GM13977 (cell line): ENCODE measurements at regions not wholly inside any gene's neighbourhood (a gene's known extent, or its start where the extent isn't known, plus 50 kb on each side); places are given as distances from the start of the nearest gene placed in this dataset.

ENCODE experiments used
- DNase-seq: peaks from one replicate; pipeline ENCODE4 v3.0.0; 2012; ENCODE audit warnings: low spot score
- in situ Hi-C: fragments of 300-500 bp; cut with MboI; formaldehyde crosslinking; loops from one replicate; pipeline ENCODE4 v1.12.0; 2022; ENCODE audit warnings: low sequenced_read_pairs, low pct_unique_long_range_greater_than_20kb, mixed read lengths, inconsistent platforms; ENCODE audit not compliant: unreplicated experiment
- TF ChIP-seq, protein P1 (sequence below): IDR thresholded peaks from 2 replicates; pipeline ENCODE4 v1.5.1; 2012; ENCODE audit warnings: mild to moderate bottlenecking, control low read depth; ENCODE audit not compliant: insufficient read depth; ENCODE audit errors: extremely low read depth, missing control alignments

DNA sequence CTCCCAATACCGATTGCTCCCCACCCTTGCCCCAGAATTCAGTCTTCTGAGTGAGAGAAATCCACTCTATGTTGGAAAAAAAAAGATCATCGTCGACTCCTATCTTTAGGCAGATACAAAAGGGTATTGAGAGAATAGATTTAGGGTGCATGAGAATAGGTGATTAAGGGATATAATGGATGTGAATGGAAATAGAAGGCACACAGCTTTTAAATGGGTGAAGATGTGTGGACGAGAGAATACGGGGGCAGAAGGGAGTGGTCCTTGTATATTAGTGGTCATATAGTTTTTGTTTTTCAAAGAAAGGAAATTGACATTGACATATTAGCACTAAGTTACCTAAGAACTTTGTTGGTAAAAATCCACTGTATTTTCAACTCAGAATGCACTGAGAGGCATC, 98.6 kb upstream of the HDAC9 start:
- no peak for DNase-seq
- TF ChIP-seq, protein P1, sequence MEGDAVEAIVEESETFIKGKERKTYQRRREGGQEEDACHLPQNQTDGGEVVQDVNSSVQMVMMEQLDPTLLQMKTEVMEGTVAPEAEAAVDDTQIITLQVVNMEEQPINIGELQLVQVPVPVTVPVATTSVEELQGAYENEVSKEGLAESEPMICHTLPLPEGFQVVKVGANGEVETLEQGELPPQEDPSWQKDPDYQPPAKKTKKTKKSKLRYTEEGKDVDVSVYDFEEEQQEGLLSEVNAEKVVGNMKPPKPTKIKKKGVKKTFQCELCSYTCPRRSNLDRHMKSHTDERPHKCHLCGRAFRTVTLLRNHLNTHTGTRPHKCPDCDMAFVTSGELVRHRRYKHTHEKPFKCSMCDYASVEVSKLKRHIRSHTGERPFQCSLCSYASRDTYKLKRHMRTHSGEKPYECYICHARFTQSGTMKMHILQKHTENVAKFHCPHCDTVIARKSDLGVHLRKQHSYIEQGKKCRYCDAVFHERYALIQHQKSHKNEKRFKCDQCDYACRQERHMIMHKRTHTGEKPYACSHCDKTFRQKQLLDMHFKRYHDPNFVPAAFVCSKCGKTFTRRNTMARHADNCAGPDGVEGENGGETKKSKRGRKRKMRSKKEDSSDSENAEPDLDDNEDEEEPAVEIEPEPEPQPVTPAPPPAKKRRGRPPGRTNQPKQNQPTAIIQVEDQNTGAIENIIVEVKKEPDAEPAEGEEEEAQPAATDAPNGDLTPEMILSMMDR, result no peak
- in situ Hi-C loops, result no loop called here

DNA sequence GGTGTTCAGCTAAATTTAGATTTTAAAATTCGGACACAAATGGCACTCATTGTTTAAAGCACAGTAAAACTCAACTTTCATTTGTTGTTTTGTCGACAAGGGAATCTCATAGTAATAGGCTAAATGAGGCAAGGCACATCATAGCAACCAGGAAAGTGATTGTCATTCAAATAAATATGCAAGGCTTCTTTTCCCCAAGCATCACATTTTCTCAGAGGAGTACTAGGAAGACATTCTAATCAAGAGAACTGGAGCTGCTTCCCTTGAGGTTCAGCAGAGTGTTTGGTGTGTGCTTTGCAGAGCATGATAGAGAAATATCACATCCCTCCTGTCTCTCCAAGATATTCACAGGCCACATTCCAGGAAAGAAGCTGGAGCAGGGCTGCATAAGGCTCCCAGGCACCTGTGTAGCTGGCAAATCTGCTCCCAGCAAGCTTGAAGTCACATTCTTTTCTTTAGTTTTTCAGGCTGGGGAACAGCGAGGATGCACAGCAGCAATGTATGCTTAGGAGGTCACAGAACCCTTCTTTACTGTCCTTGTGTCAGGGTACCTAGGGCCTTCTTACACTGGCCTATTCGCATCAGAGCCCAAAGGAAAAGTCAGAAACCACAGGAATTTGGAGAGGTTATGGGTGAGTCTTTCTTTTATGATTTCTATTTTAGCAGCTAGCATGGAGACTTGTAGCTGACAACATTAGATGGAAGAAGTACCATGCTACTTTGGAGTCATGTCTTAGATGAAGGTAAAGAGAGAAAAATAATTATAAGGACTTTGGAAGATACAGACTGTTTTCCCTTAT, 95.9 kb upstream of the HDAC9 start:
- no peak for DNase-seq
- in situ Hi-C loops, result no loop called here
- TF ChIP-seq, protein P1, result no peak

DNA sequence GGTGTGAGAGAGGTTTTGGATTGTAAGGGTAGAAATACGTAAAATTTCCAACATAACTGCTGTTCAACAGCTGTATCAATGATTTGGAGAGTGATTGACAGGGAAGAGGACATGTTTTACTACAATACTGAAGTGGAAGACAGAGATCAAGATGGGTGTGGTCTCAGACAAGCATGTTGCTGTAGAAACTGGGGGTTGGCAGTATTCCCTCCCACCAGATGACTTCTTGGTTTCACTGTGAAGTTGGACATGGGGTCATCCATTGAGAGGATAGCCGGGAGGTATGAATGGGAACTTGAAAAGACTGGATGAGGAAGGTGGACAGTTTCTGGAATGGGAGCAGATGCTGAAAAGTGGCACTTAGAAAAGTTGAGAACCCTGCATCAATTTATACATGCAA, 95.3 kb upstream of the HDAC9 start:
- TF ChIP-seq, protein P1, result no peak
- no peak for DNase-seq
- in situ Hi-C loops, result no loop called here

DNA sequence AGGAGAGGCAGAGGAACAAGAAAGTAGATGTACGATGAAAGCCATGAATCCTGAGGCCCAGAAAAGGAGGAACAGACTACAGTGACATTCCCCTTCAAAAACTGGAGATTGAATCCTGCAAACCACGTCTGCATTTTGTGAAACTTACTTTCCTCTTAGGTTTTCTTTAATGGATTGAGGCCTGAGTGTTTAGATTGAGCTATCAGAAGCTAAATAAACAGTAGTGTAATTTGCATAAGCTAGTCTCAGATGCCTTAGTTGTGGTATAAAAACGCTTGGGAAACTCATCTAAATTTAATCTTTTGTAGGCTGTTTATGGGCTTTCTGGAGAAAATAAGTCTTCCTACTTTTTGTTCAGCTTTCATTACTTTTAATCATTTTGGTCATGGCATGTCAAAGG, 94.8 kb upstream of the HDAC9 start:
- in situ Hi-C loops, result no loop called here
- no peak for DNase-seq
- TF ChIP-seq, protein P1, result no peak

DNA sequence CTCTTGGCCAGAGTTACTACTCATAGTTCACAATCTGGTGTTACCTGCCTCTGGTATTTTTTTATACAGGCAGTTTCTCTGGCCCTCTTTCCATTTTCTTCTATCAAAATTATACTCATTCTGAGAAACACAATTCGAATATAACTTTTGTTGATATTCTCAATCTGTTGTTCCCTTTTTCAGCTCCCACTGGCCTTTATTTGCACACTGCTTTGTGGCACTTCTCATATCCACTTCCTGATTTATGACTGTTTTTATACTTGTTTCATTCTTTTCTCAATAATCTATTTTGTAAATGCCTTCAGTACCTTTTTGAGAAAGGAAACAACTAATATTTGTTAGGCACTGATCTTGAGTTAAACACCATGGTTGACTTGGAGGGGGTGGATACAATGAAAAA, 93.8 kb upstream of the HDAC9 start:
- in situ Hi-C loops, result no loop called here
- DNase-seq, result no peak
- TF ChIP-seq, protein P1, result no peak

DNA sequence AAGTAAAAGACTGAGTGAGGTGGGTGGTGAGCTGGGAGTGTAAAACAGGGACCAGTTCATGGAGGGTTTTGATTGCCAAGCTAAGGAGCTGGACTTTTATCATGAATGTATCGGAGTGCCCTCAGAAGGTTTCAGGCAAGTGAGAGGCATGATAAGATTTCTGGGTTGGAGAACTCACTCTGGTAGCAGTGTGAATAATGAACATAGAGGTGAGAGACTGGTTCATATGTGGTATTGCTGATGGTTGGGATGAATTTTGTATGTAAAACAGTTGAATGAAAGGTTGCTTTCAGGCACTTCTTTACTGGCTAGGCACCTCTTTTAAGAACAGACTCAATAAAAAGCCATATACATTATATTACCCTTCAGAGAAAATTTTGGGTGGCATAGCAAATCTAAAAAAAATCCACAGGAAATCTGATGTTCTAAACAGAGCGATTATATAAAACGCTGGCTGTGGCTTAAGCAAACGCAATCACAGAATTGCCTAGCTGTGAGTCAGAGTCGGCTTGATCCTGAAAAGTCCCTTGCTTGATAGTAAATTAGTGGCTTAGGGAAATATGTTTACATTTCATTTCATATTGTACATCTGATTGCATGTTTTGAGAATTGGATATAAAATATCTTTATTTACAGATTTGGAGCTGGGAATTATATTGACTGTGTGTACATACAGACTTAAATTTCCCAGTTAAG, 92.9 kb upstream of the HDAC9 start:
- in situ Hi-C loops, result no loop called here
- DNase-seq, result no peak
- TF ChIP-seq, protein P1, result no peak
